Lower lobe of right lung (tissue), 2 donors: ENCODE measurements at regions not wholly inside any gene's neighbourhood (a gene's known extent, or its start where the extent isn't known, plus 50 kb on each side); places are given as distances from the start of the nearest gene placed in this dataset.

Source experiments
- ATAC-seq, 2 donors: fragments of 200-7000 bp; cut with Tn5 transposase; one replicate each; pipeline ENCODE4 v1.9.1; 2020 to 2022; ENCODE audit warnings: mild to moderate bottlenecking in 2 of 2, moderate library complexity in 2 of 2
- DNase-seq: peaks from one replicate; pipeline ENCODE4 v3.0.0-alpha.2; 2020
- H3K27ac ChIP-seq: fragments of 200-600 bp; one replicate; pipeline ENCODE4 v1.8.0; 2022
- H3K27me3 ChIP-seq: fragments of 200-600 bp; one replicate; pipeline ENCODE4 v1.8.0; 2022; ENCODE audit warnings: low read depth
- H3K36me3 ChIP-seq: fragments of 200-600 bp; one replicate; pipeline ENCODE4 v1.8.0; 2022; ENCODE audit warnings: mild to moderate bottlenecking
- H3K4me1 ChIP-seq: fragments of 200-600 bp; one replicate; pipeline ENCODE4 v1.8.0; 2022
- H3K4me3 ChIP-seq: fragments of 200-600 bp; one replicate; pipeline ENCODE4 v1.8.0; 2022; ENCODE audit warnings: mild to moderate bottlenecking
- H3K9me3 ChIP-seq: fragments of 200-600 bp; one replicate; pipeline ENCODE4 v1.8.0; 2022
- CTCF ChIP-seq: fragments of 200-600 bp; IDR thresholded peaks from one replicate; pipeline ENCODE4 v1.8.0; 2022; ENCODE audit warnings: antibody characterized with exemption, mild to moderate bottlenecking
- intact Hi-C: fragments of 100-400 bp; cut with DNase I; formaldehyde crosslinking; loops from one replicate; pipeline ENCODE4 v1.11.0; 2022
- donor health status: DM: no; HTN: yes; CAD: no; lungs with severe emphysema.

- H3K9me3 ChIP-seq, result no peaks in the 10 kb centered on the region
- intact Hi-C loops, result no loop called here
These were observed 302.6 kb upstream of the FAT3 start for GRCh38 chr11:91921974-91922373.

GRCh38 chr11:91913407-91913806 lies 311.2 kb upstream of the FAT3 start:
- ATAC-seq (no peak), DNase-seq (no peak)
- H3K36me3 ChIP-seq, result no peaks in the 10 kb centered on the region
- H3K9me3 ChIP-seq, result no peaks in the 10 kb centered on the region
- H3K27me3 ChIP-seq, result no peaks in the 10 kb centered on the region
- H3K4me1 ChIP-seq, result no peaks in the 10 kb centered on the region
- TF ChIP-seq CTCF, result no peak
- H3K4me3 ChIP-seq, result no peak overlapping the region
- intact Hi-C loops, result no loop called here
- no peak overlapping the region for H3K27ac ChIP-seq

More at GRCh38 chr11:91921974-91922373, 302.6 kb upstream of the FAT3 start:
- ATAC-seq (no peak), DNase-seq (no peak)
- Histone ChIP-seq H3K4me1 (no peaks in the 10 kb centered on the region), H3K27ac (no peak overlapping the region), H3K4me3 (no peak overlapping the region), H3K27me3 (no peaks in the 10 kb centered on the region), H3K36me3 (no peaks in the 10 kb centered on the region)
- TF ChIP-seq CTCF, result no peak

DNA sequence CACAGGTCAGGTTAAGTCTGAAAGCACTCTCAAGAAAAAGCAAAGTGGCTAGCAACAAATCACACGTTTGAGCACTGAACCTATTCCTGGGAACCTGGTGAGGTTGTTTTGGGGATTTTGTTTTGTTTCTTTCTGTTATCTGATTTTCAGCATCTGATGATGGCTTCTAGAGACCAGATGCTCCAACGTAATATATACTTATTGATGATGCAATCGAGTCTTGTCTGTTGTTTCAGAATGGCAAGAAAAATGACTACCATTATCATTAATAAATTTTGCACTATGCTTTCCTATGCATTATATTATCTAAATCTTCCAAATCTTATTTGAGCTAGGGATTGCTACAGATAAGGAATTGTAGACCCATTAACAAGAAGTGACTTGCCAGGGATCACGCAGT lies 312.3 kb upstream of the FAT3 start:
- intact Hi-C loops, result no loop called here
- DNase-seq, result no peak
- H3K9me3 ChIP-seq, result no peaks in the 10 kb centered on the region
- H3K27me3 ChIP-seq, result no peaks in the 10 kb centered on the region
- no peaks in the 10 kb centered on the region for H3K4me1 ChIP-seq
- no peaks in the 10 kb centered on the region for H3K36me3 ChIP-seq
- no peak for TF ChIP-seq CTCF
- no peak overlapping the region for H3K4me3 ChIP-seq
- no peak overlapping the region for H3K27ac ChIP-seq
- ATAC-seq, result no peak

- Histone ChIP-seq H3K4me3 (no peak overlapping the region), H3K27ac (no peak overlapping the region), H3K4me1 (no peaks in the 10 kb centered on the region), H3K27me3 (no peaks in the 10 kb centered on the region), H3K9me3 (no peaks in the 10 kb centered on the region), H3K36me3 (no peaks in the 10 kb centered on the region)
- no peak for DNase-seq
- intact Hi-C loops, result no loop called here
- TF ChIP-seq CTCF, result no peak
- no peak for ATAC-seq
These were observed 317.6 kb upstream of the FAT3 start for GRCh38 chr11:91906871-91907624.

DNA sequence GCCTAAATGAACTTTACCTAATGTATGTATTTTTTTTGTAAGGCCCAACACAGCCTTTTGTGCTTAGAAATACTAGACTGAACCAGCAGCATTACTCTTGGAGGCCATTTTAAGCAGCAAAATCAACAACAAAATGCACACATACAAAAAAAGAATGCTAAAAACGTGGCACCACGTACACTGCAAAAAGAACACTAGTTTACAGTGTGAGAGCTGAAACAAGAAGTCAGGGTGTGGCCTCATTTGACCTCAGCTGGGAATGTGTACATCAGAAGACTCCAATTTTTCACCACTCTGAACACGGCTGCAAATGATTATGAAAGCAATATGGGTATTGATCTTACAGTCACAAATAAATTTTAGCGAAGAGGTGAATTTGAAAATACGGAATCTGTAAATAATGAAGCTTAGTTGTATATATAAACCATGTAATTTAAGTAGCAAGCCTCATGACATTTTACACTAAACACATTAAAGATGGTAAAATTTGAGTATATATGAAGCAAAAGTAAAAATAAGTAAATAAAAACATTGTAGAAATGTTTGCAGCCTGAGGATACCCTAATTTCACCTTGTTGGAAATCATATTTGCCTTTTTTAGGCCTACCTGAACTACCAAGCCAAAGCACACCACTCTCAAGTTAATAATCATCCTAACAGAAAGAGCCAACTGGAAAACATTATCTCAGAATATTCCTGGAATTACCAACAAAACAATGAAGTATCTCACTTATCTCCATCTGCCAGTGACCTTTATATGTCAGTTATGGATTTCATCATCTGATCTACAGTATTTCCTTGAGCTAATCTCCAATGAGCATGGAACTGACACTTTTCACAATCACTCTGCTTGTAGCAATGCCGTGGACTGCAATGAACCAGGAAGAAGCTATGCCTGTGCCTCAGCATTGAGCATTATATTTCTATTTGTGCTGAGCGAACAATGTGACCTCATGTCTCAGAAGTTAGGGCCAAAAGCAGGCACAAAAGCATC lies 319.5 kb upstream of the FAT3 start:
- TF ChIP-seq CTCF, result no peak
- no peaks in the 10 kb centered on the region for H3K9me3 ChIP-seq
- no peak overlapping the region for H3K4me3 ChIP-seq
- H3K27me3 ChIP-seq, result no peaks in the 10 kb centered on the region
- no peak overlapping the region for H3K27ac ChIP-seq
- intact Hi-C loops, result no loop called here
- ATAC-seq, result no peak
- H3K36me3 ChIP-seq, result no peaks in the 10 kb centered on the region
- no peak for DNase-seq
- no peaks in the 10 kb centered on the region for H3K4me1 ChIP-seq
